ENCODE measurements at regions not wholly inside any gene's neighbourhood (a gene's known extent, or its start where the extent isn't known, plus 50 kb on each side); places are given as distances from the start of the nearest gene placed in this dataset.

DNA sequence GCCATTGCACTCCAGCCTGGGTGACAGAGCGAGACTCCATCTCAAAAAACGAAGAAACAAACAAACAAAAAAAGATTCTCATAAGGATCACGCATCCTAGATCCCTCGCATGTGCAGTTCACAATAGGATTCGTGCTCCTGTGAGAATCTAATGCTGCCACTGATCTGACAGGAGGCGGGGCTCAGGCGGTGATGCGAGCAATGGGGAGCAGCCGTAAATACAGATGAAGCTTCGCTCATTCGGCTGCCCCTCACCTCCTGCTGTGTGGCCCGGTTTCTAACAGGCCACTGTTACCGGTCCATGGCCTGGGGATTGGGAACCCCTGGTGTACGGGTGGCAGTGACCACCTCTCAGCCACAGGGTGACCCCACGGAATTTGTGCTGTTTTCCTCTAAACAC lies 98.2 kb upstream of the MRI1 start:
- Histone ChIP-seq H3K9me2 (ENCODE audit: insufficient read depth) (no peaks in the 10 kb centered on the region), H3K4me1 (ENCODE audit: insufficient read depth) (no peaks in the 10 kb centered on the region), H3K27me3 (replicated peaks; ENCODE audit: insufficient read depth) (no peaks in the 10 kb centered on the region), H3F3A (ENCODE audit: insufficient read depth) (no peaks in the 10 kb centered on the region), H3K9me3 (ENCODE audit: low read depth) (no peaks in the 10 kb centered on the region), H3K79me2 (ENCODE audit: insufficient read depth) (no peaks in the 10 kb centered on the region), H3K27ac (no peak overlapping the region), H3K9ac (no peak overlapping the region), H3K4me2 (ENCODE audit: unreplicated experiment) (no peak overlapping the region), H3K4me3 (no peak overlapping the region), H3K36me3 (ENCODE audit: low read depth) (no peaks in the 10 kb centered on the region), H4K20me1 (ENCODE audit: insufficient read depth) (no peaks in the 10 kb centered on the region), H2AFZ (no peak overlapping the region)
- DNase-seq, result no peak
- WGBS, 2 experiments (ENCODE audit: low coverage in 1 of 2, low lambda C conversion rate in 2 of 2, missing lambda C conversion rate in 2 of 2), result 59% methylated on average over 15 of the region's 15 CpGs
- no peak for TF ChIP-seq EZH2phosphoT487 (IDR thresholded peaks at IDR 0.05; ENCODE audit: insufficient read depth, low read depth)
- no peak for TF ChIP-seq EZH2 (IDR thresholded peaks at IDR 0.05; ENCODE audit: insufficient read depth, poor library complexity, severe bottlenecking)
- in situ Hi-C loops (cut with MboI), result no loop called here

DNA sequence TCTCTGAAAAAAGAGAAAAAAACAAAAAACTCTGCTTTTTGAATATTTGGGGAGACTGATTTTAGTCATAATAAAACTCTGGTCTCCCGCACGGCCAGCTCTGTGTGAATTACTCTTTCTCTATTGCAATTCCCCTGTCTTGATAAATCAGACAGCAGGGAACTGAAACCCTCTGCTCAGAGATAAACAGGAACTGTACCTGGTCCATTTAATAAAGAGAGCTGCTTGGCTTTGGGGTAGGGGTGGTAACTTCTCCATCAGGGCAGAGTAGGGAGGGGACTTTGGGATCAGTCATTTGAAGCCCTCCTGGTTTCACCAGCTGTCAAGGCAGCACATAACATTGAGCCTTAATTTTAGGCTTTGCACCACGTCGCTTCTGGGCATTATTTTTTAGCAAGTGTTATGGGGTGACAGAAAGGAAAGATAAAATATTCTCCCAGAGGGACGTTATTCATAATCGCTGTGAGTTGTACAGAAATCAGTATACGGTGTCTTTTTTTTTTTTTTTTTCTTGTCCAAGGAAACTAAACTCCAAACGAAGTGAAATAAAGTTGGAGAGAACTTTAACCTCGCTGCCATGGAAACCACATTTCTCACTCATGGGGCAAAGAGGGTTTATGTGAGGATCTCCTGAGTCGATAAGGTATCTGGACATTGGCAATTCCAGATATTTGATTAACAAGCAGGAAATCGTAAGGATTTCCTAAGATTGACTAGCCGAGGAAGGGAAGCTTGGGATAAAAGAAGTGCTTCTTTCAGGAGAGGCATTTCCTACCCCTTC lies 99.0 kb upstream of the MRI1 start:
- in situ Hi-C loops (cut with MboI), result no loop called here
- Histone ChIP-seq H2AFZ (no peak overlapping the region), H3K4me1 (ENCODE audit: insufficient read depth) (no peaks in the 10 kb centered on the region), H3K27ac (no peak overlapping the region), H3F3A (ENCODE audit: insufficient read depth) (no peaks in the 10 kb centered on the region), H3K27me3 (replicated peaks; ENCODE audit: insufficient read depth) (no peaks in the 10 kb centered on the region), H3K4me2 (ENCODE audit: unreplicated experiment) (no peak overlapping the region), H3K79me2 (ENCODE audit: insufficient read depth) (no peaks in the 10 kb centered on the region), H3K36me3 (ENCODE audit: low read depth) (no peaks in the 10 kb centered on the region), H3K4me3 (no peak overlapping the region), H3K9me3 (ENCODE audit: low read depth) (no peaks in the 10 kb centered on the region), H4K20me1 (ENCODE audit: insufficient read depth) (no peaks in the 10 kb centered on the region), H3K9ac (no peak overlapping the region), H3K9me2 (ENCODE audit: insufficient read depth) (no peaks in the 10 kb centered on the region)
- WGBS, 2 experiments (ENCODE audit: low coverage in 1 of 2, low lambda C conversion rate in 2 of 2, missing lambda C conversion rate in 2 of 2), result 70% methylated on average over 12 of the region's 12 CpGs
- TF ChIP-seq EZH2 (IDR thresholded peaks at IDR 0.05; ENCODE audit: insufficient read depth, poor library complexity, severe bottlenecking) (no peak), EZH2phosphoT487 (IDR thresholded peaks at IDR 0.05; ENCODE audit: insufficient read depth, low read depth) (no peak)
- DNase-seq, result no peak

DNA sequence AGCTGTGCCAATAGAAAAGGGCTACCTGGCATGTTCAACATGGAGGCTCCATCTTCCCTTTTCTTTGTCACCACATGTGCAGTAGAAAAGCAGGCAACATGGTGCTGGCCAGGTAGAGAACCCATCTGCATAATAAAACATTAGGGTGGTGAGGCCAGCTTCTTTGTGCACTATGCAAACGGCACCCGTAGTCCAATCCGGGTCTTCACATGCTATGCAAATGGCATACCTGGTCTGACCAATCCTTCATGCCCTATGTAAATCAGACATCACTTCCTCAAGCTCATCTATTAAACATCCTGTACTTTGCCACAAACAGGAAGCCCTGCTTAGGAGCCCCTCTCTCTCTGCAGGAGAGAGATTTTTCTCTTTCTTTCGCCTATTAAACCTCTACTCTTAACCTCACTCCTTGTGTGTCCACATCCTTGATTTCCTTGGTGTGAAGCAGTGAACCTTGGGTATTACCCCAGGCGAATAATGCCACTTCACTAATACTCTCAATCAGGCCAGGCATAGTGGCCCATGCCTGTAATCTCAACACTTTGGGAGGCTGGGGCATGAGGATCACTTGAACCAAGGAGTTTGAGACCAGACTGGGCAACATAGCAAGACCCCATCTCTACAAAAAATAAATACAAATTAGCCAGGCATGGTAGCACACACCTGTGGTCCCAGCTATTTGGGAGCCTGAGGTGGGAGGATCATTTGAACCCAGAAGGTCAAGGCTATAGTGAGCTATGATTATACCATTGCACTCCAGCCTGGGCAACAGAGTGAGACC lies 111.3 kb upstream of the MRI1 start:
- DNase-seq, result no peak
- H3K4me2 ChIP-seq (ENCODE audit: unreplicated experiment), result no peak overlapping the region
- H3F3A ChIP-seq (ENCODE audit: insufficient read depth), result no peaks in the 10 kb centered on the region
- WGBS, 2 experiments (ENCODE audit: low coverage in 1 of 2, low lambda C conversion rate in 2 of 2, missing lambda C conversion rate in 2 of 2), result 68 to 74% methylated on average over 5 of the region's 5 CpGs
- H3K9ac ChIP-seq, result no peak overlapping the region
- in situ Hi-C loops (cut with MboI), result no loop called here
- no peak overlapping the region for H2AFZ ChIP-seq
- TF ChIP-seq EZH2 (IDR thresholded peaks at IDR 0.05; ENCODE audit: insufficient read depth, poor library complexity, severe bottlenecking), result no peak
- no peaks in the 10 kb centered on the region for H3K9me3 ChIP-seq (ENCODE audit: low read depth)
- no peaks in the 10 kb centered on the region for H3K9me2 ChIP-seq (ENCODE audit: insufficient read depth)
- no peak overlapping the region for H3K4me3 ChIP-seq
- H4K20me1 ChIP-seq (ENCODE audit: insufficient read depth), result no peaks in the 10 kb centered on the region
- H3K36me3 ChIP-seq (ENCODE audit: low read depth), result no peaks in the 10 kb centered on the region
- no peak overlapping the region for H3K27ac ChIP-seq
- no peaks in the 10 kb centered on the region for H3K4me1 ChIP-seq (ENCODE audit: insufficient read depth)
- no peaks in the 10 kb centered on the region for H3K27me3 ChIP-seq (replicated peaks; ENCODE audit: insufficient read depth)
- no peaks in the 10 kb centered on the region for H3K79me2 ChIP-seq (ENCODE audit: insufficient read depth)

DNA sequence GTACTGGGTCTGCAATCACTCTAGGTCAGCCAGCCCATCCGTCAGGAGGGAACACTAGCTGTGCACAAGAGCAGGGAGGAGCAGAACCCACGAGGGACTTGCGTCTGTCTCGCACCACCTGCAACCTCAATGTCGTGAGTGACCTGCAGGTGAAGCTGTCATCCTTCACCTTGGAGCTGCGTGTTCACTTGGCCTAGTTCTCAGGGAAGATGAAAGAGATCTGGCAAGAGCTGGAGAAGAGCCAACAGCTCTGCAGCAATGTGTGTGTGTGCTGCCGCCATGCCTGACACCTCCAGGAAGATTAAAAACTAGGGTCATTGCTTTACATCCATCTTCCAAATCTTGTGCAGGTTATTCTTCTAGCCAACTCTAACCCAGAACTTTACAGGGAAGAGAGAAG lies 117.6 kb upstream of the MRI1 start:
- no peak overlapping the region for H3K9ac ChIP-seq
- no peaks in the 10 kb centered on the region for H3K9me2 ChIP-seq (ENCODE audit: insufficient read depth)
- no peak overlapping the region for H2AFZ ChIP-seq
- H3K4me3 ChIP-seq, result no peak overlapping the region
- H3K79me2 ChIP-seq (ENCODE audit: insufficient read depth), result no peaks in the 10 kb centered on the region
- no peaks in the 10 kb centered on the region for H3F3A ChIP-seq (ENCODE audit: insufficient read depth)
- in situ Hi-C loops (cut with MboI), result no loop called here
- no peak for DNase-seq
- H3K36me3 ChIP-seq (ENCODE audit: low read depth), result no peaks in the 10 kb centered on the region
- no peak overlapping the region for H3K27ac ChIP-seq
- no peak overlapping the region for H3K4me2 ChIP-seq (ENCODE audit: unreplicated experiment)
- no peaks in the 10 kb centered on the region for H3K27me3 ChIP-seq (replicated peaks; ENCODE audit: insufficient read depth)
- H4K20me1 ChIP-seq (ENCODE audit: insufficient read depth), result no peaks in the 10 kb centered on the region
- TF ChIP-seq EZH2 (IDR thresholded peaks at IDR 0.05; ENCODE audit: insufficient read depth, poor library complexity, severe bottlenecking) (no peak), EZH2phosphoT487 (IDR thresholded peaks at IDR 0.05; ENCODE audit: insufficient read depth, low read depth) (no peak)
- 30 to 31% methylated on average over 7 of the region's 7 CpGs for WGBS, 2 experiments (ENCODE audit: low coverage in 1 of 2, low lambda C conversion rate in 2 of 2, missing lambda C conversion rate in 2 of 2)
- H3K9me3 ChIP-seq (ENCODE audit: low read depth), result no peaks in the 10 kb centered on the region
- H3K4me1 ChIP-seq (ENCODE audit: insufficient read depth), result no peaks in the 10 kb centered on the region
